IMR-90 (cell line): ENCODE measurements at regions not wholly inside any gene's neighbourhood (a gene's known extent, or its start where the extent isn't known, plus 50 kb on each side); places are given as distances from the start of the nearest gene placed in this dataset.

Experiments used
- ATAC-seq: fragments of 200-7000 bp; cut with Tn5 transposase; 2 replicates; pipeline ENCODE4 v1.9.1; 2020; ENCODE audit warnings: low read depth, mild to moderate bottlenecking, moderate library complexity
- BruUV-seq: library from RNA; stranded (reverse); fragments of 400-500 nt; replicated peaks from 2 replicates; lab custom pipeline; 2021; lab: Mats Ljungman, UMichigan
- CTCF ChIA-PET: fragments of 300-600 bp; formaldehyde crosslinking; extraction: SDS; loops from one replicate; lab custom pipeline; 2021; ENCODE audit warnings: antibody characterized with exemption; lab: Yijun Ruan, JAX
- POLR2A ChIA-PET: fragments of 300-600 bp; sonication (Branson Sonifier 250); formaldehyde crosslinking; loops from one replicate; lab custom pipeline; 2022; ENCODE audit warnings: antibody characterized with exemption; ENCODE audit not compliant: unreplicated experiment; lab: Charles Lee
- DNase-seq: peaks from one replicate; pipeline ENCODE4 v3.0.0; 2013
- H2AFZ ChIP-seq: replicated peaks from 2 replicates; pipeline ENCODE3; 2013; ENCODE audit warnings: low read length, mild to moderate bottlenecking; ENCODE audit not compliant: poor library complexity
- H2AK5ac ChIP-seq: 2 replicates; pipeline ENCODE4 v1.6.1; 2013; ENCODE audit warnings: low read depth, low read length, inconsistent platforms
- H2AK9ac ChIP-seq: replicated peaks from 2 replicates; pipeline ENCODE3; 2013; ENCODE audit warnings: mild to moderate bottlenecking, low read depth, low read length, moderate library complexity; ENCODE audit not compliant: poor library complexity
- H2BK120ac ChIP-seq: 2 replicates; pipeline ENCODE4 v1.6.1; 2013; ENCODE audit warnings: low read depth, low read length, inconsistent platforms
- H2BK15ac ChIP-seq: 3 replicates; pipeline ENCODE4 v1.6.1; 2013; ENCODE audit warnings: low read depth, low read length, inconsistent platforms
- H2BK20ac ChIP-seq: 2 replicates; pipeline ENCODE4 v1.6.1; 2013; ENCODE audit warnings: low read depth, mild to moderate bottlenecking, inconsistent platforms, low read length, moderate library complexity
- H2BK5ac ChIP-seq: 2 replicates; pipeline ENCODE4 v1.6.1; 2013; ENCODE audit warnings: mild to moderate bottlenecking, low read depth, low read length, inconsistent platforms; ENCODE audit not compliant: poor library complexity, severe bottlenecking
- H3K14ac ChIP-seq: replicated peaks from 2 replicates; pipeline ENCODE4 v1.6.1; 2013; ENCODE audit warnings: low read depth, low read length, inconsistent platforms
- H3K18ac ChIP-seq: 2 replicates; pipeline ENCODE4 v1.6.1; 2013; ENCODE audit warnings: low read depth, low read length, control low read depth
- H3K23ac ChIP-seq: 2 replicates; pipeline ENCODE4 v1.6.1; 2013; ENCODE audit warnings: low read depth, low read length, inconsistent platforms
- H3K27ac ChIP-seq: 2 replicates; pipeline ENCODE4 v1.5.1; 2013; ENCODE audit warnings: mild to moderate bottlenecking, control low read depth, low read length; ENCODE audit not compliant: insufficient read depth
- H3K27me3 ChIP-seq: 2 replicates; pipeline ENCODE4 v1.6.1; 2013; ENCODE audit warnings: low read length; ENCODE audit not compliant: control insufficient read depth, insufficient read depth
- H3K36me3 ChIP-seq: 2 replicates; pipeline ENCODE4 v1.6.1; 2013; ENCODE audit warnings: low read length, mixed read lengths; ENCODE audit not compliant: control insufficient read depth, insufficient read depth
- H3K4ac ChIP-seq: 2 replicates; pipeline ENCODE4 v1.6.1; 2013; ENCODE audit warnings: low read depth, low read length, inconsistent platforms
- H3K4me1 ChIP-seq: 2 replicates; pipeline ENCODE4 v1.6.1; 2013; ENCODE audit warnings: low read length, mixed read lengths; ENCODE audit not compliant: control insufficient read depth, insufficient read depth
- H3K4me2 ChIP-seq: 2 replicates; pipeline ENCODE4 v1.6.1; 2013; ENCODE audit warnings: low read depth, mild to moderate bottlenecking, control low read depth, low read length, moderate library complexity
- H3K4me3 ChIP-seq: 2 replicates; pipeline ENCODE4 v1.5.1; 2013; ENCODE audit warnings: low read depth, mild to moderate bottlenecking, control low read depth, low read length, moderate library complexity; ENCODE audit not compliant: insufficient read depth
- H3K56ac ChIP-seq: 2 replicates; pipeline ENCODE4 v1.6.1; 2013; ENCODE audit warnings: low read length, inconsistent platforms; ENCODE audit not compliant: insufficient read depth; ENCODE audit errors: extremely low read depth
- H3K79me1 ChIP-seq, 2 experiments: 2 replicates each; pipeline ENCODE4 v1.6.1; 2013; ENCODE audit warnings: low read length in 2 of 2, inconsistent platforms in 1 of 2, low read depth in 1 of 2
- H3K9ac ChIP-seq: 2 replicates; pipeline ENCODE4 v1.6.1; 2013; ENCODE audit warnings: low read depth, low read length, control low read depth
- H3K9me1 ChIP-seq: 2 replicates; pipeline ENCODE4 v1.6.1; 2013; ENCODE audit warnings: low read length, inconsistent platforms; ENCODE audit not compliant: insufficient read depth
- H3K9me3 ChIP-seq: 2 replicates; pipeline ENCODE4 v1.6.1; 2013; ENCODE audit warnings: low read length; ENCODE audit not compliant: control insufficient read depth, insufficient read depth
- H4K20me1 ChIP-seq: 2 replicates; pipeline ENCODE4 v1.6.1; 2013; ENCODE audit warnings: low read length, inconsistent platforms; ENCODE audit not compliant: insufficient read depth
- H4K5ac ChIP-seq: 2 replicates; pipeline ENCODE4 v1.6.1; 2013; ENCODE audit warnings: mild to moderate bottlenecking, low read depth, low read length, control low read depth
- H4K8ac ChIP-seq, 2 experiments: 2 replicates each; pipeline ENCODE4 v1.6.1; 2013; ENCODE audit warnings: low read depth in 2 of 2, low read length in 2 of 2, control low read depth in 1 of 2, inconsistent platforms in 1 of 2
- H4K91ac ChIP-seq: 2 replicates; pipeline ENCODE4 v1.6.1; 2013; ENCODE audit warnings: low read depth, low read length, inconsistent platforms; ENCODE audit not compliant: insufficient read depth
- BHLHE40 ChIP-seq: fragments of 150-350 bp; IDR thresholded peaks from 2 replicates; pipeline ENCODE4 v1.6.1; 2016; ENCODE audit warnings: mild to moderate bottlenecking, low read depth, low read length
- FOS ChIP-seq: fragments of 150-350 bp; IDR thresholded peaks from 2 replicates; pipeline ENCODE4 v1.6.1; 2016; ENCODE audit warnings: low read depth, low read length
- NFE2L2 ChIP-seq: fragments of 150-350 bp; IDR thresholded peaks from 2 replicates; pipeline ENCODE4 v1.6.1; 2016; ENCODE audit warnings: low read depth, mild to moderate bottlenecking, low read length
- POLR2A ChIP-seq: IDR thresholded peaks from 2 replicates; pipeline ENCODE4 v1.6.1; 2012; ENCODE audit warnings: mild to moderate bottlenecking, low read depth, low read length
- RAD21 ChIP-seq: IDR thresholded peaks from 2 replicates; pipeline ENCODE4 v1.6.1; 2012; ENCODE audit warnings: low read length, improper control_type of control experiment
- SMC3 ChIP-seq: fragments of 150-350 bp; IDR thresholded peaks from 2 replicates; pipeline ENCODE4 v1.6.1; 2016; ENCODE audit warnings: low read depth, mild to moderate bottlenecking, antibody characterized with exemption, low read length, moderate library complexity
- WGBS, 2 experiments: methylation state at CpG; one replicate each; pipeline versions ENCODE4 v1.1.5 to v1.1.7; 2013; ENCODE audit warnings: missing lambda C conversion rate in 2 of 2; ENCODE audit not compliant: insufficient read length in 1 of 2; ENCODE audit errors: extremely low coverage in 2 of 2; 5-methylcytosine and 5-hydroxymethylcytosine counted together
- dilution Hi-C: fragments of 300-500 bp; cut with HindIII; formaldehyde crosslinking; loops from one replicate; pipeline ENCODE4 v1.14.3; 2018; ENCODE audit warnings: low sequenced_read_pairs; ENCODE audit not compliant: unreplicated experiment
- in situ Hi-C: fragments of 300-500 bp; cut with MboI; formaldehyde crosslinking; loops from 3 replicates; pipeline ENCODE4 v1.14.3; 2019; ENCODE audit warnings: low sequenced_read_pairs, inconsistent platforms, mixed read lengths
- intact Hi-C: fragments of 100-400 bp; cut with micrococcal nuclease; formaldehyde crosslinking; loops from 2 replicates; pipeline ENCODE4 v1.10.0; 2022

- Histone ChIP-seq H3K18ac (no peak overlapping the region), H3K23ac (no peak overlapping the region), H3K4me2 (no peak overlapping the region), H2AK5ac (no peak overlapping the region), H3K9ac (no peak overlapping the region), H2BK120ac (no peak overlapping the region), H2BK20ac (no peak overlapping the region), H3K4me3 (no peak overlapping the region), H3K27me3 (no peaks in the 10 kb centered on the region), H4K5ac (no peak overlapping the region), H3K9me1 (no peaks in the 10 kb centered on the region; the same call in 1 of the 2 replicates), H2BK5ac (no peak overlapping the region), H3K9me3 (no peaks in the 10 kb centered on the region), H3K79me1 (no peaks in the 10 kb centered on the region), H2BK15ac (no peak overlapping the region), H3K14ac (no peak overlapping the region), H2AK9ac (no peak overlapping the region), H4K8ac (no peak overlapping the region), H3K27ac (no peak overlapping the region), H3K36me3 (no peaks in the 10 kb centered on the region), H3K56ac (no peak overlapping the region), H3K4ac (no peak overlapping the region), H4K91ac (no peak overlapping the region), H2AFZ (no peak overlapping the region), H4K20me1 (no peaks in the 10 kb centered on the region), H3K4me1 (no peaks in the 10 kb centered on the region)
- CTCF ChIA-PET: no interaction called here
- POLR2A ChIA-PET: no interaction called here
- in situ Hi-C loops (loop anchor here (5.0 kb wide), 1 partner anchor 618 kb away; no protein-coding TSS in a partner anchor), intact Hi-C loops (loop anchor here (5.0 to 10.0 kb wide), 5 partner anchors 112 to 798 kb away; no protein-coding TSS in a partner anchor), dilution Hi-C loops (no loop called here)
- no TSS peak for BruUV-seq
- no CpG with 5 or more reads among the region's 3 CpGs for WGBS, 2 experiments
- no peak for ATAC-seq
- DNase-seq: no peak
- TF ChIP-seq SMC3: no peak
- TF ChIP-seq BHLHE40: no peak
- TF ChIP-seq POLR2A: no peak
- TF ChIP-seq RAD21: no peak
- no peak for TF ChIP-seq FOS
- no peak for TF ChIP-seq NFE2L2
Measured at GRCh38 chr1:87950369-87950768, 621.7 kb downstream of the LMO4 start.
